H9 (cell line): ENCODE measurements at regions not wholly inside any gene's neighbourhood (a gene's known extent, or its start where the extent isn't known, plus 50 kb on each side); places are given as distances from the start of the nearest gene placed in this dataset.
"Not testable (repeated sequence)": the region's sequence is repeated elsewhere in the genome, so short reads cannot be mapped to it uniquely, and the experiment has no call there.

Experiments used
- DNase-seq: peaks from one replicate; pipeline ENCODE4 v3.0.0-alpha.2; 2017
- H2AFZ ChIP-seq: one replicate; pipeline ENCODE4 v1.6.1; 2013; ENCODE audit warnings: mild to moderate bottlenecking, low read length, control low read depth, moderate library complexity
- H2AK5ac ChIP-seq: 2 replicates; pipeline ENCODE4 v1.6.1; 2013; ENCODE audit warnings: low read length, control low read depth, mixed read lengths; ENCODE audit not compliant: insufficient read length
- H2BK120ac ChIP-seq: one replicate; pipeline ENCODE4 v1.6.1; 2013; ENCODE audit warnings: low read depth, mild to moderate bottlenecking, low read length, control low read depth, inconsistent platforms; ENCODE audit not compliant: poor library complexity, severe bottlenecking
- H2BK12ac ChIP-seq: 2 replicates; pipeline ENCODE4 v1.6.1; 2013; ENCODE audit warnings: low read length, control low read depth, mixed read lengths, low read depth; ENCODE audit not compliant: insufficient read length
- H2BK15ac ChIP-seq: 2 replicates; pipeline ENCODE4 v1.6.1; 2013; ENCODE audit warnings: low read depth, low read length, control low read depth
- H2BK20ac ChIP-seq: one replicate; pipeline ENCODE4 v1.6.1; 2013; ENCODE audit warnings: low read depth, mild to moderate bottlenecking, low read length, control low read depth, inconsistent platforms; ENCODE audit not compliant: poor library complexity, severe bottlenecking
- H2BK5ac ChIP-seq: 2 replicates; pipeline ENCODE4 v1.6.1; 2013; ENCODE audit warnings: low read length, control low read depth, mixed read lengths; ENCODE audit not compliant: insufficient read length
- H3K14ac ChIP-seq: 2 replicates; pipeline ENCODE4 v1.6.1; 2013; ENCODE audit warnings: low read length, control low read depth; ENCODE audit not compliant: insufficient read depth
- H3K18ac ChIP-seq: 2 replicates; pipeline ENCODE4 v1.6.1; 2013; ENCODE audit warnings: low read depth, mild to moderate bottlenecking, mixed read lengths, low read length, control low read depth; ENCODE audit not compliant: insufficient read length
- H3K23ac ChIP-seq: 2 replicates; pipeline ENCODE4 v1.6.1; 2013; ENCODE audit warnings: low read length, control low read depth, mixed read lengths, low read depth; ENCODE audit not compliant: insufficient read length
- H3K23me2 ChIP-seq: 2 replicates; pipeline ENCODE4 v1.6.1; 2013; ENCODE audit warnings: low read depth, mild to moderate bottlenecking, mixed read lengths, low read length, control low read depth; ENCODE audit not compliant: insufficient read length, poor library complexity, severe bottlenecking
- H3K27ac ChIP-seq: 2 replicates; pipeline ENCODE4 v1.5.1; 2013; ENCODE audit warnings: low read length, control low read depth, mixed read lengths, low read depth; ENCODE audit not compliant: insufficient read length
- H3K27me3 ChIP-seq: 2 replicates; pipeline ENCODE4 v1.6.1; 2013; ENCODE audit warnings: low read length, control low read depth, inconsistent platforms; ENCODE audit not compliant: insufficient read depth
- H3K4ac ChIP-seq: 2 replicates; pipeline ENCODE4 v1.6.1; 2013; ENCODE audit warnings: low read depth, mild to moderate bottlenecking, control low read depth, inconsistent platforms, low read length, moderate library complexity
- H3K4me1 ChIP-seq: 2 replicates; pipeline ENCODE4 v1.6.1; 2013; ENCODE audit warnings: low read length, control low read depth, inconsistent platforms; ENCODE audit not compliant: insufficient read depth
- H3K4me2 ChIP-seq: 2 replicates; pipeline ENCODE4 v1.6.1; 2013; ENCODE audit warnings: low read length, control low read depth, mixed read lengths; ENCODE audit not compliant: insufficient read length, insufficient read depth
- H3K56ac ChIP-seq: 2 replicates; pipeline ENCODE4 v1.6.1; 2013; ENCODE audit warnings: low read depth, mild to moderate bottlenecking, mixed read lengths, low read length, control low read depth; ENCODE audit not compliant: insufficient read length
- H3K79me1 ChIP-seq: 2 replicates; pipeline ENCODE4 v1.6.1; 2013; ENCODE audit warnings: low read depth, mild to moderate bottlenecking, moderate library complexity, low read length, control low read depth, inconsistent platforms; ENCODE audit not compliant: insufficient read depth, poor library complexity, severe bottlenecking
- H3K79me2 ChIP-seq: 2 replicates; pipeline ENCODE4 v1.6.1; 2013; ENCODE audit warnings: low read length, control low read depth, inconsistent platforms; ENCODE audit not compliant: insufficient read depth
- H3K9ac ChIP-seq: 2 replicates; pipeline ENCODE4 v1.6.1; 2013; ENCODE audit warnings: low read length, control low read depth, mixed read lengths; ENCODE audit not compliant: insufficient read length; ENCODE audit errors: extremely low read depth
- H3K9me3 ChIP-seq: one replicate; pipeline ENCODE4 v1.6.1; 2013; ENCODE audit warnings: low read depth, low read length, inconsistent platforms; ENCODE audit not compliant: control insufficient read depth
- H3T11ph ChIP-seq: one replicate; pipeline ENCODE4 v1.6.1; 2013; ENCODE audit warnings: mild to moderate bottlenecking, low read length, control low read depth, inconsistent platforms
- H4K20me1 ChIP-seq: one replicate; pipeline ENCODE4 v1.6.1; 2013; ENCODE audit not compliant: control insufficient read depth, insufficient read length, insufficient read depth
- H4K5ac ChIP-seq: 2 replicates; pipeline ENCODE4 v1.6.1; 2013; ENCODE audit warnings: low read depth, mild to moderate bottlenecking, mixed read lengths, low read length, control low read depth; ENCODE audit not compliant: insufficient read length
- H4K8ac ChIP-seq: replicated peaks from 2 replicates; pipeline ENCODE4 v1.6.1; 2013; ENCODE audit warnings: low read length, control low read depth, mixed read lengths, low read depth; ENCODE audit not compliant: insufficient read length
- H4K91ac ChIP-seq: 2 replicates; pipeline ENCODE4 v1.6.1; 2013; ENCODE audit warnings: low read depth, mild to moderate bottlenecking, moderate library complexity, mixed read lengths, low read length, control low read depth; ENCODE audit not compliant: insufficient read length
- H3K27ac Mint-ChIP-seq, 3 experiments: 2 replicates in 2 of 3; 3 replicates in 1 of 3; pipeline ENCODE4 v1.8.0; 2020 to 2021; ENCODE audit warnings: mixed read lengths in 3 of 3, mild to moderate bottlenecking in 1 of 3, moderate library complexity in 1 of 3
- H3K27me3 Mint-ChIP-seq: 2 replicates; pipeline ENCODE4 v1.8.0; 2021; ENCODE audit warnings: low read depth, mild to moderate bottlenecking, moderate library complexity, mixed read lengths
- H3K36me3 Mint-ChIP-seq, 3 experiments: 2 replicates in 2 of 3; 3 replicates in 1 of 3; pipeline ENCODE4 v1.8.0; 2020 to 2021; ENCODE audit warnings: low read depth in 3 of 3, mixed read lengths in 3 of 3; ENCODE audit not compliant: insufficient read depth in 1 of 3
- H3K4me1 Mint-ChIP-seq, 2 experiments: 2 replicates each; pipeline ENCODE4 v1.8.0; 2020; ENCODE audit warnings: mixed read lengths in 2 of 2
- H3K4me3 Mint-ChIP-seq, 2 experiments: 2 replicates in 1 of 2; 3 replicates in 1 of 2; pipeline ENCODE4 v1.8.0; 2020 to 2021; ENCODE audit warnings: mild to moderate bottlenecking in 2 of 2, mixed read lengths in 2 of 2, moderate library complexity in 1 of 2
- H3K9me3 Mint-ChIP-seq, 2 experiments: 2 replicates in 1 of 2; 3 replicates in 1 of 2; pipeline ENCODE4 v1.8.0; 2020; ENCODE audit warnings: mild to moderate bottlenecking in 2 of 2, mixed read lengths in 2 of 2, moderate library complexity in 1 of 2
- CTCF ChIP-seq: fragments of 200-600 bp; sonication (generic); conservative IDR thresholded peaks from 3 replicates; pipeline ENCODE4 v1.8.0; 2021; ENCODE audit warnings: antibody characterized with exemption, mild to moderate bottlenecking
- WGBS: extraction: QIAGEN DNeasy Blood & Tissue Kit; methylation state at CpG from one replicate; pipeline ENCODE4 v1.1.7; 2013; ENCODE audit warnings: missing lambda C conversion rate, low lambda C conversion rate, mixed read lengths; ENCODE audit not compliant: insufficient read length; ENCODE audit errors: extremely low coverage; 5-methylcytosine and 5-hydroxymethylcytosine counted together

GRCh38 chr14:106380740-106381139 lies 854.4 kb downstream of the TMEM121 start:
- no peak overlapping the region for H3K18ac ChIP-seq
- H3K27me3 ChIP-seq, result no peaks in the 10 kb centered on the region
- no peak for TF ChIP-seq CTCF
- no peaks in the 10 kb centered on the region for H3K79me2 ChIP-seq
- no peak for DNase-seq
- Mint-ChIP-seq H3K27me3 (no peaks in the 10 kb centered on the region; the same call in 1 of the 2 replicates), H3K27ac (no peak overlapping the region), H3K4me3 (no peak overlapping the region), H3K36me3 (peaks cover 4 to 29% (median 5%) of the 10 kb centered on the region in 3 experiments; a peak in 4 of 7 replicates), H3K9me3 (peaks cover 94 to 97% of the 10 kb centered on the region in 2 experiments), H3K4me1 (no peaks in the 10 kb centered on the region)
- no peaks in the 10 kb centered on the region for H3K79me1 ChIP-seq
- no peak overlapping the region for H3K9ac ChIP-seq
- no peak overlapping the region for H2BK12ac ChIP-seq
- no peak overlapping the region for H4K5ac ChIP-seq
- no peak overlapping the region for H3K56ac ChIP-seq
- no peaks in the 10 kb centered on the region for H3K23me2 ChIP-seq
- H2AK5ac ChIP-seq, result no peak overlapping the region
- no peaks in the 10 kb centered on the region for H3K4me1 ChIP-seq
- no peaks in the 10 kb centered on the region for H4K20me1 ChIP-seq
- peaks cover 87% of the 10 kb centered on the region for H3K9me3 ChIP-seq
- H2BK20ac ChIP-seq, result no peak overlapping the region
- no peak overlapping the region for H2BK15ac ChIP-seq
- no peak overlapping the region for H4K91ac ChIP-seq
- no peak overlapping the region for H2BK120ac ChIP-seq
- no peak overlapping the region for H3K4ac ChIP-seq
- H3K23ac ChIP-seq, result no peak overlapping the region
- H3K4me2 ChIP-seq, result no peak overlapping the region
- H2AFZ ChIP-seq, result no peak overlapping the region
- WGBS, result no CpG with 5 or more reads among the region's 2 CpGs
- H4K8ac ChIP-seq, result no peak overlapping the region
- no peak overlapping the region for H3T11ph ChIP-seq
- no peak overlapping the region for H3K14ac ChIP-seq
- H2BK5ac ChIP-seq, result no peak overlapping the region
- H3K27ac ChIP-seq, result no peak overlapping the region

- not testable (repeated sequence) for H4K5ac ChIP-seq, H2AFZ ChIP-seq, H3K4ac ChIP-seq, H3K23ac ChIP-seq, DNase-seq, H3K23me2 ChIP-seq, H3K56ac ChIP-seq, H4K8ac ChIP-seq, H3K27ac Mint-ChIP-seq, H4K20me1 ChIP-seq, H3K4me1 Mint-ChIP-seq, H2BK20ac ChIP-seq, H3K27me3 ChIP-seq, H3K14ac ChIP-seq, H2BK5ac ChIP-seq, H3T11ph ChIP-seq, H3K18ac ChIP-seq, H3K4me3 Mint-ChIP-seq, H4K91ac ChIP-seq, H3K79me2 ChIP-seq, H3K9ac ChIP-seq, H3K27me3 Mint-ChIP-seq, H2BK15ac ChIP-seq, H3K79me1 ChIP-seq, H2BK12ac ChIP-seq, H2BK120ac ChIP-seq, H3K27ac ChIP-seq, H3K4me1 ChIP-seq, H2AK5ac ChIP-seq, H3K4me2 ChIP-seq
- Mint-ChIP-seq H3K9me3 (peaks cover 96 to 97% of the 10 kb centered on the region in 2 experiments), H3K36me3 (peaks cover 11 to 35% (median 20%) of the 10 kb centered on the region in 3 experiments; a peak in 6 of 7 replicates)
- H3K9me3 ChIP-seq, result peaks cover 72% of the 10 kb centered on the region
- WGBS, result no CpG with 5 or more reads among the region's 9 CpGs
These were observed 862.8 kb downstream of the TMEM121 start for GRCh38 chr14:106389186-106389585.
